Liver (tissue), 8 donors: ENCODE measurements at regions not wholly inside any gene's neighbourhood (a gene's known extent, or its start where the extent isn't known, plus 50 kb on each side); places are given as distances from the start of the nearest gene placed in this dataset.

ENCODE experiments used
- DNase-seq: peaks from one replicate; pipeline ENCODE4 v3.0.0-alpha.2; 2017; ENCODE audit warnings: low spot score
- H3K27ac ChIP-seq, 2 donors: one replicate each; pipeline ENCODE4 v1.7.0; 2013; ENCODE audit warnings: inconsistent platforms in 2 of 2, low read length in 2 of 2, control low read depth in 1 of 2, low read depth in 1 of 2, mild to moderate bottlenecking in 1 of 2
- H3K27me3 ChIP-seq, 4 donors: one replicate each; pipeline versions ENCODE4 v1.6.1 to v1.7.0; 2013; ENCODE audit warnings: low read length in 3 of 4, inconsistent platforms in 1 of 4, mild to moderate bottlenecking in 1 of 4, moderate library complexity in 1 of 4; ENCODE audit not compliant: control insufficient read depth in 4 of 4, insufficient read depth in 4 of 4
- H3K36me3 ChIP-seq, 4 donors: one replicate each; pipeline versions ENCODE4 v1.6.1 to v1.7.0; 2013; ENCODE audit warnings: low read length in 3 of 4, mild to moderate bottlenecking in 3 of 4, low read depth in 1 of 4, moderate library complexity in 1 of 4; ENCODE audit not compliant: control insufficient read depth in 4 of 4, insufficient read depth in 3 of 4
- H3K4me1 ChIP-seq, 4 donors: one replicate each; pipeline versions ENCODE4 v1.6.1 to v1.7.0; 2013; ENCODE audit warnings: low read length in 3 of 4, mild to moderate bottlenecking in 3 of 4, moderate library complexity in 1 of 4; ENCODE audit not compliant: control insufficient read depth in 4 of 4, insufficient read depth in 4 of 4
- H3K4me3 ChIP-seq, 3 donors: one replicate each; pipeline versions ENCODE4 v1.6.1 to v1.7.0; 2013; ENCODE audit warnings: low read length in 3 of 3, control low read depth in 1 of 3, low read depth in 1 of 3, mild to moderate bottlenecking in 1 of 3
- H3K9ac ChIP-seq, 2 donors: one replicate each; pipeline ENCODE4 v1.7.0; 2013; ENCODE audit warnings: low read length in 2 of 2, mild to moderate bottlenecking in 2 of 2, moderate library complexity in 2 of 2, control low read depth in 1 of 2, low read depth in 1 of 2
- H3K9me3 ChIP-seq, 4 donors: one replicate each; pipeline versions ENCODE4 v1.6.1 to v1.7.0; 2013; ENCODE audit warnings: low read length in 3 of 4; ENCODE audit not compliant: control insufficient read depth in 4 of 4
- CTCF ChIP-seq: fragments of 150-350 bp; IDR thresholded peaks from 2 replicates; pipeline ENCODE4 v1.5.1; 2017; ENCODE audit warnings: improper control_type of control experiment, low read depth, low read length; ENCODE audit not compliant: missing input control
- EGR1 ChIP-seq, 2 donors: IDR thresholded peaks; 2 replicates each; pipeline ENCODE4 v1.6.1; 2016 to 2018; ENCODE audit warnings: antibody characterized with exemption in 2 of 2, low read depth in 2 of 2
- FOXA1 ChIP-seq: IDR thresholded peaks from 2 replicates; pipeline ENCODE4 v1.6.1; 2016; ENCODE audit warnings: antibody characterized with exemption
- FOXA2 ChIP-seq: IDR thresholded peaks from 2 replicates; pipeline ENCODE4 v1.6.1; 2016; ENCODE audit warnings: antibody characterized with exemption
- GABPA ChIP-seq, 2 donors: IDR thresholded peaks in 1 of 2; conservative IDR thresholded peaks in 1 of 2; 2 replicates each; pipeline ENCODE4 v1.6.1; 2016; ENCODE audit warnings: antibody characterized with exemption in 2 of 2, mild to moderate bottlenecking in 1 of 2, moderate library complexity in 1 of 2
- HNF4A ChIP-seq, 2 donors: conservative IDR thresholded peaks; 2 replicates each; pipeline ENCODE4 v1.6.1; 2016; ENCODE audit warnings: antibody characterized with exemption in 2 of 2, mild to moderate bottlenecking in 2 of 2
- HNF4G ChIP-seq: IDR thresholded peaks from 2 replicates; pipeline ENCODE4 v1.6.1; 2016; ENCODE audit warnings: antibody characterized with exemption
- JUND ChIP-seq, 2 donors: IDR thresholded peaks; 2 replicates each; pipeline ENCODE4 v1.6.1; 2016; ENCODE audit warnings: antibody characterized with exemption in 2 of 2
- NR2F2 ChIP-seq: IDR thresholded peaks from 2 replicates; pipeline ENCODE4 v1.6.1; 2016; ENCODE audit warnings: antibody characterized with exemption
- RAD21 ChIP-seq, 2 donors: IDR thresholded peaks; 2 replicates each; pipeline ENCODE4 v1.6.1; 2016; ENCODE audit warnings: antibody characterized with exemption in 2 of 2, mild to moderate bottlenecking in 2 of 2
- RXRA ChIP-seq, 2 donors: IDR thresholded peaks; 2 replicates each; pipeline ENCODE4 v1.6.1; 2017 to 2018; ENCODE audit warnings: antibody characterized with exemption in 2 of 2, mild to moderate bottlenecking in 1 of 2
- SP1 ChIP-seq: IDR thresholded peaks from 2 replicates; pipeline ENCODE4 v1.6.1; 2018; ENCODE audit warnings: antibody characterized with exemption, mild to moderate bottlenecking
- TAF1 ChIP-seq: conservative IDR thresholded peaks from 2 replicates; pipeline ENCODE4 v1.6.1; 2016; ENCODE audit warnings: antibody characterized with exemption, mild to moderate bottlenecking
- YY1 ChIP-seq: IDR thresholded peaks from 2 replicates; pipeline ENCODE4 v1.6.1; 2016; ENCODE audit warnings: antibody characterized with exemption, mild to moderate bottlenecking
- WGBS: extraction: QIAGEN DNeasy Blood & Tissue Kit; methylation state at CpG from one replicate; pipeline ENCODE4 v1.1.7; 2013; 5-methylcytosine and 5-hydroxymethylcytosine counted together
- TF ChIP-seq, protein P1 (sequence below): IDR thresholded peaks from 2 replicates; pipeline ENCODE4 v1.6.1; 2016; ENCODE audit warnings: antibody characterized with exemption
- TF ChIP-seq, protein P2 (sequence below): IDR thresholded peaks from 2 replicates; pipeline ENCODE4 v1.6.1; 2016; ENCODE audit warnings: antibody characterized with exemption, mild to moderate bottlenecking
- TF ChIP-seq, protein P3 (sequence below): IDR thresholded peaks from 2 replicates; pipeline ENCODE4 v1.6.1; 2016; ENCODE audit warnings: antibody characterized with exemption
- TF ChIP-seq, protein P4 (sequence below): IDR thresholded peaks from 2 replicates; pipeline ENCODE4 v1.6.1; 2016; ENCODE audit warnings: antibody characterized with exemption
- donor health status: healthy.
- donor health status: healthy.
- donor health status: healthy.
- donor health status: healthy.
- donor health status: healthy.

- WGBS, result 57% methylated on average over 1 of the region's 1 CpG
- Histone ChIP-seq H3K4me3 (no peak overlapping the region), H3K36me3 (no peaks in the 10 kb centered on the region), H3K9me3 (no peaks in the 10 kb centered on the region), H3K27ac (no peak overlapping the region), H3K4me1 (no peaks in the 10 kb centered on the region), H3K9ac (no peak overlapping the region), H3K27me3 (no peaks in the 10 kb centered on the region)
- DNase-seq, result no peak
- TF ChIP-seq JUND (IDR thresholded peaks at IDR 0.05), result no peak
- TF ChIP-seq GABPA (IDR thresholded peaks at IDR 0.05 in 1 of 2, conservative IDR thresholded peaks at IDR 0.05 in 1 of 2), result no peak
- no peak for TF ChIP-seq FOXA2
- no peak for TF ChIP-seq CTCF
- TF ChIP-seq FOXA1, result no peak
- no peak for TF ChIP-seq NR2F2
- no peak for TF ChIP-seq RXRA (IDR thresholded peaks at IDR 0.05)
- TF ChIP-seq RAD21 (IDR thresholded peaks at IDR 0.05), result no peak
- TF ChIP-seq YY1, result no peak
- no peak for TF ChIP-seq SP1
- TF ChIP-seq, protein P1, sequence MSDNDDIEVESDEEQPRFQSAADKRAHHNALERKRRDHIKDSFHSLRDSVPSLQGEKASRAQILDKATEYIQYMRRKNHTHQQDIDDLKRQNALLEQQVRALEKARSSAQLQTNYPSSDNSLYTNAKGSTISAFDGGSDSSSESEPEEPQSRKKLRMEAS, result no peak
- TF ChIP-seq, protein P2, sequence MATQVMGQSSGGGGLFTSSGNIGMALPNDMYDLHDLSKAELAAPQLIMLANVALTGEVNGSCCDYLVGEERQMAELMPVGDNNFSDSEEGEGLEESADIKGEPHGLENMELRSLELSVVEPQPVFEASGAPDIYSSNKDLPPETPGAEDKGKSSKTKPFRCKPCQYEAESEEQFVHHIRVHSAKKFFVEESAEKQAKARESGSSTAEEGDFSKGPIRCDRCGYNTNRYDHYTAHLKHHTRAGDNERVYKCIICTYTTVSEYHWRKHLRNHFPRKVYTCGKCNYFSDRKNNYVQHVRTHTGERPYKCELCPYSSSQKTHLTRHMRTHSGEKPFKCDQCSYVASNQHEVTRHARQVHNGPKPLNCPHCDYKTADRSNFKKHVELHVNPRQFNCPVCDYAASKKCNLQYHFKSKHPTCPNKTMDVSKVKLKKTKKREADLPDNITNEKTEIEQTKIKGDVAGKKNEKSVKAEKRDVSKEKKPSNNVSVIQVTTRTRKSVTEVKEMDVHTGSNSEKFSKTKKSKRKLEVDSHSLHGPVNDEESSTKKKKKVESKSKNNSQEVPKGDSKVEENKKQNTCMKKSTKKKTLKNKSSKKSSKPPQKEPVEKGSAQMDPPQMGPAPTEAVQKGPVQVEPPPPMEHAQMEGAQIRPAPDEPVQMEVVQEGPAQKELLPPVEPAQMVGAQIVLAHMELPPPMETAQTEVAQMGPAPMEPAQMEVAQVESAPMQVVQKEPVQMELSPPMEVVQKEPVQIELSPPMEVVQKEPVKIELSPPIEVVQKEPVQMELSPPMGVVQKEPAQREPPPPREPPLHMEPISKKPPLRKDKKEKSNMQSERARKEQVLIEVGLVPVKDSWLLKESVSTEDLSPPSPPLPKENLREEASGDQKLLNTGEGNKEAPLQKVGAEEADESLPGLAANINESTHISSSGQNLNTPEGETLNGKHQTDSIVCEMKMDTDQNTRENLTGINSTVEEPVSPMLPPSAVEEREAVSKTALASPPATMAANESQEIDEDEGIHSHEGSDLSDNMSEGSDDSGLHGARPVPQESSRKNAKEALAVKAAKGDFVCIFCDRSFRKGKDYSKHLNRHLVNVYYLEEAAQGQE, result no peak
- TF ChIP-seq EGR1 (IDR thresholded peaks at IDR 0.05; ENCODE audit: low read depth in 2 of 2), result no peak
- TF ChIP-seq, protein P3, sequence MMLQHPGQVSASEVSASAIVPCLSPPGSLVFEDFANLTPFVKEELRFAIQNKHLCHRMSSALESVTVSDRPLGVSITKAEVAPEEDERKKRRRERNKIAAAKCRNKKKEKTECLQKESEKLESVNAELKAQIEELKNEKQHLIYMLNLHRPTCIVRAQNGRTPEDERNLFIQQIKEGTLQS, result no peak
- TF ChIP-seq HNF4G, result no peak
- TF ChIP-seq TAF1, result no peak
- no peak for TF ChIP-seq HNF4A (conservative IDR thresholded peaks at IDR 0.05)
- TF ChIP-seq, protein P4, sequence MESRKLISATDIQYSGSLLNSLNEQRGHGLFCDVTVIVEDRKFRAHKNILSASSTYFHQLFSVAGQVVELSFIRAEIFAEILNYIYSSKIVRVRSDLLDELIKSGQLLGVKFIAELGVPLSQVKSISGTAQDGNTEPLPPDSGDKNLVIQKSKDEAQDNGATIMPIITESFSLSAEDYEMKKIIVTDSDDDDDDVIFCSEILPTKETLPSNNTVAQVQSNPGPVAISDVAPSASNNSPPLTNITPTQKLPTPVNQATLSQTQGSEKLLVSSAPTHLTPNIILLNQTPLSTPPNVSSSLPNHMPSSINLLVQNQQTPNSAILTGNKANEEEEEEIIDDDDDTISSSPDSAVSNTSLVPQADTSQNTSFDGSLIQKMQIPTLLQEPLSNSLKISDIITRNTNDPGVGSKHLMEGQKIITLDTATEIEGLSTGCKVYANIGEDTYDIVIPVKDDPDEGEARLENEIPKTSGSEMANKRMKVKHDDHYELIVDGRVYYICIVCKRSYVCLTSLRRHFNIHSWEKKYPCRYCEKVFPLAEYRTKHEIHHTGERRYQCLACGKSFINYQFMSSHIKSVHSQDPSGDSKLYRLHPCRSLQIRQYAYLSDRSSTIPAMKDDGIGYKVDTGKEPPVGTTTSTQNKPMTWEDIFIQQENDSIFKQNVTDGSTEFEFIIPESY, result no peak
These were observed 437.3 kb upstream of the SYNCRIP start for GRCh38 chr6:86079938-86080337.

- H3K4me1 ChIP-seq, result no peaks in the 10 kb centered on the region
- H3K4me3 ChIP-seq, result no peak overlapping the region
- H3K36me3 ChIP-seq, result no peaks in the 10 kb centered on the region
- no peak for DNase-seq
- H3K9me3 ChIP-seq, result peaks cover 0 to 3% (median under 1%) of the 10 kb centered on the region in 4 donors
- H3K27ac ChIP-seq, result no peak overlapping the region
- no peak overlapping the region for H3K9ac ChIP-seq
- H3K27me3 ChIP-seq, result no peaks in the 10 kb centered on the region
- TF ChIP-seq JUND (IDR thresholded peaks at IDR 0.05) (no peak), EGR1 (IDR thresholded peaks at IDR 0.05; ENCODE audit: low read depth in 2 of 2) (no peak), HNF4A (conservative IDR thresholded peaks at IDR 0.05) (no peak), FOXA2 (no peak), NR2F2 (no peak)
- TF ChIP-seq, protein P2, result no peak
- TF ChIP-seq, protein P4, result no peak
These were observed 427.5 kb upstream of the SYNCRIP start for GRCh38 chr6:86070151-86070550.
